Activated CD4-positive, alpha-beta T cell treated with anti-CD3 and anti-CD28 coated beads for 48 hours (primary cell): ENCODE measurements at regions not wholly inside any gene's neighbourhood (a gene's known extent, or its start where the extent isn't known, plus 50 kb on each side); places are given as distances from the start of the nearest gene placed in this dataset.
"Not testable (repeated sequence)": the region's sequence is repeated elsewhere in the genome, so short reads cannot be mapped to it uniquely, and the experiment has no call there.

ENCODE experiments used
- DNase-seq: peaks from one replicate; pipeline ENCODE4 v3.0.0-alpha.2; 2020

- no peak for DNase-seq
Measured at GRCh38 chr5:56656846-56657726, 158.3 kb upstream of the MAP3K1 start.

- DNase-seq, result no peak
Measured at GRCh38 chr5:56651893-56652292, 163.5 kb upstream of the MAP3K1 start.

DNA sequence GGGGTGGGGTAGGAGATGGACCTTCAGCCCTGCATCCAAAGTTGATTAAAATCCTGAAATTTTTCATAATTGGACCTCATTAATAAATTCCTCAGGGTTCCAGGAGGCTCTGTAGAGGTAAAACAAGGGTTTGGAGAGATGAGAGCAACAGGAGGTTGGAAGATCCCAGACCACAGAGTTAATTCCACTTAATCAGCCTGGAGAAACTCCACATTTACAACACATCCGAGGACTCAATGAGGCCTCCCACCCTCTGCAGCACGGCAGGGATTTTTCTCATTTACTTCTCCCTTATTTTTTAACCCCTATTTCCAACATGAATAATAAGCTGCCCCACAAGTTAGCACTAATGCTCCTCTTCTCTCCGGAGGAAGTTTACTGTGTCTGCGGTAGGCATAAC, 165.0 kb upstream of the MAP3K1 start:
- no peak for DNase-seq

DNA sequence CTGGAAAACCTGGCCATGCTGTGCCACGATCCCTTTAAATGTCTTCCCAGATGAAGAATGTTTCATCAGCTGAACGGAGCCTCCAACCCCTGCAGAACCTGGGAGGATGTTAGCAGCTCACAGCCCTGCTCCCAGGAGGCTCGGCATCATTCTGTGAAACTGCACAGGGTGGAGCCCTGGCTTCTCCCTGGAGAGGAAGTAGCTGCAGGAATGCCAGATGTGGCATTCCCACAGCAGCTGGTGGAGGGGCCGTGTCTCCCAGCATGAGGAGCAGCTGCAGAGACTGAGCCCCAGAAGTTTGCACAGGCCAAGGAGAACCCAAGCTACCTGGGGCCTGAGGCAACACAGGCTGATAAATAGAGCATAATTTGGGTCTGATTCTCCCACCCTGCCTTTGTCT, 165.8 kb upstream of the MAP3K1 start:
- DNase-seq, result no peak

- DNase-seq, result no peak
Measured at GRCh38 chr5:56648460-56649034, 166.8 kb upstream of the MAP3K1 start.

GRCh38 chr5:56647099-56647850, 168.1 kb upstream of the MAP3K1 start:
- no peak for DNase-seq

DNA sequence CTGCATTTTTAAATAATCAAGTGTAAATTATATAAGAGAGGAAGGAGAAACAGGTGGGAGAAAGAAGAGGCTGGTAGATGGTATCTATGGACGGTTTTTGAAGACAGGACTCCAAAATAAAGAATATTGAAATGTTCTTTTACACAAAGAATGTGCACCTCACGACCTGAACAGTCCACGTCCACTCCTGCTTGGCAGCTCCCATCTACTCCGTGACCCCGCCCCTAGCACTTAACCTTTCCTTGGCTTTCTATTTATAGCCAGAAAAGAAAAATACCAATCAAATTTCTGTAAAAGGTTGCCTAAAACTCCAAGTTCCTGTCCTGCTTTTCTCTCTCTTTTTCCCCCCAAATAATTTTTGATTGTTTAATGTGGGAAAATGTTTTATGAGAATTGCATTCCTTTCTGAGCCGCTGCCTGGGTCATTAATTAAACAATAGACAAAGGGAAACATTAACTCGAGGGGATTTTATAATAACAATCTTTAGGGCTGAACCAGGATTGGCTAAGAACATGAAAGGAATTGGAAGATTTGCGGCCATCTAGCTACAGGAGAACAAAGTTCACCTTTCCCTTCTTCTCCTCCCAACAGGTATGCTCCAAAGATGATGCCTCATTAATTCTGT, 173.6 kb upstream of the MAP3K1 start:
- DNase-seq, result no peak

- no peak for DNase-seq
Measured at GRCh38 chr5:56640763-56641406, 174.5 kb upstream of the MAP3K1 start.

DNA sequence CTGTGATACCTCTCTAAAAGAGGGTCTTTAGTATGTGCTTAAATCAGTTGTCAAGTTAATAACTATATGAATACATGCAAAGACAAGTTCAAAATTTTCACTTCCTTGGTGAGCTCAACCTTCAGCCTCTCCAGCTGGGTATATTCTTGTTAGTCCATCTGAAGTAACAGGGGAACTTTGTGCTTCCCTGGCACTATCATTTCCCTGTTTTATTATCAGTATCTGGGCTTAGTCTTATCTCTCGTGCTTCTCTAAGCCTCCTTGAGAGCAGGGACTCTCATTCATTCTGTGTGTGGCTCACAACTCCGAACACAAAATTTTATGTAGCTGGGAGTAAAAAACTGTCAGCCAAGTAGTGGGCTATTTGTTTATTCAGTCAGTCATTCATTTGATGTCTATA, 175.9 kb upstream of the MAP3K1 start:
- DNase-seq, result no peak

DNA sequence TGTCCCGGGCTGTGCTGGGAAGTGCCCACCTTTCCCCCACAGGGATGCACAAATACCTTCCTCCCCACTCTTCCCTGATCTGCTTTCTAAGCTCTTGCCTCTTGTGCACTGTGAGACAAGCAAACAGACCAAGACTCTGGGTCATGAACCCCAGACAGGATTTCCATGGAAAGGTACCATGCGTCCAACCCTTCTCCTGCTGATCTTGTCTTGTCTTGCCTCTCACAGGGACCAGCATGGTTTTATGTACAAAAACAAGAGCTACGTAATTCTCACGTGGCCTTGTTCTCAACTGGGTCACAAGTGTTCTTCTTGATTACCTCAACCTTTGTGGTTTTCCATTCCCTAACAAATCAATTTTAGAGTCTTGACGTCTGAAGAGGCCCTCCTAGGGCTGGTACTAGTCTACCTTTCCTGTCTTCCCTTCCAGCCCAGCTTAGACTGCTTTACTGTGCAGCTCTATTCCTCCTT, 176.5 kb upstream of the MAP3K1 start:
- DNase-seq, result no peak

- no peak for DNase-seq
Measured at GRCh38 chr5:56638061-56638621, 177.2 kb upstream of the MAP3K1 start.

GRCh38 chr5:56637321-56637920, 177.9 kb upstream of the MAP3K1 start:
- no peak for DNase-seq

- no peak for DNase-seq
Measured at GRCh38 chr5:56633950-56634349, 181.4 kb upstream of the MAP3K1 start.

DNA sequence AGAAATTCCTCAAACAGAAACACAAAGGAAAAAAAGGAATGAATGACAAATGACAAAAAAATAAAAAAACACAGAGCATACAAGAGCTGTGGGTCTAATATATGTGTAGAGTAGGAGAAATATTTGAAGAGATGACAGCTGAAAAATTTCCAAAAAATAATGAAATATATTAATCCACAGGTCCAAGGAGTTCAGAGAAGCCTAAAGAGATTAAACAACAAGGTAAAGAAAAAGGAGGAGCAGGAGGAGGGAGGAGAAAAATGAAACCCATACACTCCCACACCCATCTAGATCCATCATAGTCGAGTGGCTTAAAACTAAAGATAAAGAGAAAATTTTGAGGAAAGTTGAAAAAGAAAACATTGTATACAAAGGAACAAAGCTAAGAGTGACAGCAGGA, 182.4 kb upstream of the MAP3K1 start:
- DNase-seq, result no peak

DNA sequence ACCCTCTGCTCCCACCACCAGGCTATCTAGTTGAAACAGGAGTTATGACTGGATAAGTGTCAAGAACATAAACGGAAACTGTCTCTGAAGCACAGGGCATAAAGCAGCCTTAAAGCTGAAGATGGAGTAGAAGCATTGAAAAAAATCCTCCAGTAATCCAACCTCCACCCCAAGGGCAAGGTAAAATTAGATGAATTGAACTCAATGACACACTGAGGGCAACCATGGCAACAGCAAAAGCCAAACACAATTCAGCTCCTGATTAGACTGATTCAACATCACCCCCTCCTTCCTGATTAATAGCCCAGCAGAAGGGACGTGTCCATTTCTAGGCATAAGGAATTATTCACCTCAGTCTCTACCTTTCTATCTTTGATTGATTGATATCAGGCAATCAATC, 183.2 kb upstream of the MAP3K1 start:
- no peak for DNase-seq

- DNase-seq, result no peak
Measured at GRCh38 chr5:56631719-56632118, 183.6 kb upstream of the MAP3K1 start.

- DNase-seq, result not testable (repeated sequence)
Measured at GRCh38 chr5:56628616-56629015, 186.7 kb upstream of the MAP3K1 start.

DNA sequence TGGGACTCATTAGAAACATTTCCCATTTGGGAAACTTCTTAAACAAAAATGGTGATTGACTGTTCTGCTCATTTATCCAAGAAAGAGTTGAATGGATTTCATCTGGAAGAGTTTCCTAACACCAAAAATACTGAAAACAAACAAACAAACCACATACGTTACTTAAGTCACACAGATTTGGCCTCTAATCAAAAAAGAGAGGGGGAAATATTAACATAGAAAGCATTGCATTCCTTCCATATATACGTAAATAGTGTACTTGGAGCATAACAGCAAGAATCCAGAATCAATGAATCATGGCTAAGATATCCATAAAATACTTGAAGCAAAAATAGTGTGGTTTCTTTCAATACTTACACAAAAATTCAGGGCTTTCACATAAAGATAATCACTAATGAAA, 189.8 kb upstream of the MAP3K1 start:
- no peak for DNase-seq

GRCh38 chr5:56624751-56625150, 190.6 kb upstream of the MAP3K1 start:
- DNase-seq, result no peak

- no peak for DNase-seq
Measured at GRCh38 chr5:56622141-56622540, 193.2 kb upstream of the MAP3K1 start.

- no peak for DNase-seq
Measured at GRCh38 chr5:56620903-56621677, 194.3 kb upstream of the MAP3K1 start.
